Tongue (tissue), 1 donor: ENCODE measurements at regions not wholly inside any gene's neighbourhood (a gene's known extent, or its start where the extent isn't known, plus 50 kb on each side); places are given as distances from the start of the nearest gene placed in this dataset.
"Not testable (repeated sequence)": the region's sequence is repeated elsewhere in the genome, so short reads cannot be mapped to it uniquely, and the experiment has no call there.

ENCODE experiments used
- DNase-seq: peaks from one replicate; pipeline ENCODE4 v3.0.0-alpha.2; 2015

DNA sequence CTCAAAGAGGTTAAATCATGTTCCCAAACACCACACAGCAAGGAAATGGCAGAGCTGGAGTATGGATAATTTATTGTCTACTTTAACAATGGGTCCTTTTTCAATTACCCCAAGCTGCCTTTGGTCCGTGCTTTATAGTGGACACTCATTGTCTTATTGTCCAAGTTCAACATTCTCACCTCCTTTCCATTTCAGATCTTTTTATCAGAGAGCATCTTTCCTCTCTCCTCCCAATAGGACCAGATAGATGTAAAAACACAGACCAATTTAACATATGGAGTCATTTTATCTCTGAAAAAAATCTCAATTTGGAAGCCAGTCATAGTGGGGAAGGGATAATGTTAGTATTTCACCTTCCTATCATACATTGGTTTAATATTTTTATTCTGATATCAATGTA, 83.5 kb upstream of the WAC start:
- no peak for DNase-seq

DNA sequence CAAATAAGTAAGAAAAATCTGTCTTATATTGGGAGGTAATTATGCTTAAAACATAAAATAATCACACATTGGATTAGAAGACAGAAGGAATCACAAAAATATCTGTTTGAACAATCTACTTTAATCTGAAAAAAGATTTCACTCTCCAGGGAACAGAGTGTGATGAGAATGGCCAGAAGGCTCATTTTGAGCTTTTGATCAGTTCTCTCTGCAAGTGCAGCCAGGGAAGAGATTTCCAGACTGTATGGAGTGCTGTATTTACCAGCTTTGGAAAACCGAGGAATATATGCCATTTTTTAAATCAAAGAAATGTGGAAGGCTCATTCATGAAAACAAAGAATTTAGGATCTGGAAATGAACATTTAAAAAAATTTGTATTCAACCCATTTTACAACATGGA, 83.0 kb upstream of the WAC start:
- DNase-seq: no peak

- DNase-seq: no peak
Measured at GRCh38 chr10:28453926-28454325, 79.0 kb upstream of the WAC start.

- DNase-seq: no peak
Measured at GRCh38 chr10:28457110-28457509, 75.8 kb upstream of the WAC start.

- DNase-seq: not testable (repeated sequence)
Measured at GRCh38 chr10:28457873-28458272, 75.0 kb upstream of the WAC start.

- no peak for DNase-seq
Measured at GRCh38 chr10:28459453-28460144, 73.3 kb upstream of the WAC start.

GRCh38 chr10:28463141-28463540, 69.8 kb upstream of the WAC start:
- DNase-seq: no peak

GRCh38 chr10:28463676-28464395, 69.1 kb upstream of the WAC start:
- DNase-seq: no peak

- no peak for DNase-seq
Measured at GRCh38 chr10:28467615-28468014, 65.3 kb upstream of the WAC start.

DNA sequence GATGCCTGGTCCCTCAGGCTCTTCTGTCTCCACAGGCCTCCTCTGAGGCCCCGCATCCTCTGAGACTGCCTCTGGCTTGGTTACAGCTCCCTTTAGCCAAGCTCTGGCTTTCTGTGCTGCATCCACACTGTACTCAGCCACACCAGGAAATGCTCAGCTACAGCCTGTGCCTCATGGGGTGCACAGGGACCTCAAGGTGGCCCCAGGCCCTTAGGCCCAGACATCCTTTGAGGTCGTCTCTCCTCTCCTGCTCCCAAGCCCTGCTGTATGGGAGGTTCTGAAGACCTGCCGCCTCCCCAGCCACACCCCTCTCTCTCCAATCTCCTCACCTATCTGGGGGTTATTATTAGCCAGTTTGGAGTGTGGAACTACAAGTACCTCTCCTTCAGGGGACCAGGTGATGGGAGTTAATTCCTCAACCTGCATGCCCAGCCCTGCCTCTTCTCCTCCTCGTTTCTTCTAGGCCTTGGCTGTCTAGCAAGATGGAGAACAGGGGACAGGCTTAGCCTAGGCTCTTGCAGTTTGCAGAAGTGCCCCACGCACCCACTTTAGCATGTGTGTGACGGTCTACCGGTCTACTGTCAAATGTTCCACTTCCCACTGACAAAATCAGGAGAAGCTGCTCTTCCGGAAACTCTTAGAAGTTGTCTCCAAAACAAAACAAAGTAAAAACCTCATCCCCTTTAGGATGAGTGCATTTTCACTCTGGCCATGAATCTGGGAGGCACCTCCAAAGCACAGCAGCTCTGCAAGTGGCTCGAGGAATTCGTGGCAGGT, 64.0 kb upstream of the WAC start:
- DNase-seq: no peak

DNA sequence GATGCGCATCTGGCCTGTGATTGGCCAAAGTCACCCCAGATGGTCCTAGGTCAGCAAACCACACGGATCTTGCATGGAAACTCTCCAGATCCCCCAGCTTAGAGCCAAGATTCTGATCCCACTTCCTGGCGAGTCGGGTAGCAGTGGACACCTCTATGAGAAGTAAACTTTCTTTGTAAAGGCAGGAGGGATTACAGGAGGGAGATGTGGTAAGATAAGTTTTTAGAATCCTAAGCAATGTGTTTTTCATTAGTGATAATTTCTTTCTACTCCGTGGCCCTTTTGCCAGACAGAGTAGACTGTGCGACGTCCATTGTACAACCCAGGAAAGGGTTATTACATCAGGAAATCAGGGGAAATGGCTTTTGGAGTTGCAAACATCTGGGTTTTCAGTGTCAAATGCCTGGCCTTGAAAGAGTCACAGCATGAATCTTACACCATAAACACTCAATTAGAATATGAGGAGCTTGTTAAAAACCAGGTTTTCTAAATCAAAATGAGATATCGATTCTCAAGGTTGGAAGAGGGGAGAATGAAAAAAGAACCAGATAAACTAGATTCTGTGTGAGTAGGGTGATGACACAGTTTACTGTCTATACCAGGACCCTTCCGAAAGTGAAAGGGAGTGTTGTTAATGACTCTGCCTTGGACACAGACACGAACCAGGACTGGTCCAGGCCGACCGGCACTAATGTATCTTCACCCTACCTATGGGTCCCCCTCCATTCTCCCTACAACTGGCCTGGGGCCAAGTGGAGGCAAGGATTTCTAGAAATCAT, 61.9 kb upstream of the WAC start:
- no peak for DNase-seq

GRCh38 chr10:28471652-28472050, 61.3 kb upstream of the WAC start:
- DNase-seq: no peak

DNA sequence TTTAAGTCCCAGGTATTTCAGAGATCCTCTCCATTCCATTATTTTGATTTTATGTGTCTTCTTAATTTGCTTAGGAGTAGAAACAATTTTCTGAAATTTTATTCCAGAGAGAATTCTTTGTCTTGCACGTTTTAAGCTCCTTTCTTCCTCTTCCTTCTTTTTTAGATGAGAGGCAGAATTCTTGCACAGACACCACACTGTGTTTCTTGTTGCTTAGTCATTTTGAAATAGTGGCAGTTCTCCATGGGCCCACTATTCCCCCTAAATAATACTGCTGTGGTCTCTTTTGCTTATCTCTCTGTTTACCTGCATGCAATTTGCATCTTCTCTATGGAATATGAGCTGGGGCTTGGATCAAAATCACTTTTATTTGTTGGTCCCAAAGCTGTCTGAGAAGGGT, 54.3 kb upstream of the WAC start:
- DNase-seq: no peak

DNA sequence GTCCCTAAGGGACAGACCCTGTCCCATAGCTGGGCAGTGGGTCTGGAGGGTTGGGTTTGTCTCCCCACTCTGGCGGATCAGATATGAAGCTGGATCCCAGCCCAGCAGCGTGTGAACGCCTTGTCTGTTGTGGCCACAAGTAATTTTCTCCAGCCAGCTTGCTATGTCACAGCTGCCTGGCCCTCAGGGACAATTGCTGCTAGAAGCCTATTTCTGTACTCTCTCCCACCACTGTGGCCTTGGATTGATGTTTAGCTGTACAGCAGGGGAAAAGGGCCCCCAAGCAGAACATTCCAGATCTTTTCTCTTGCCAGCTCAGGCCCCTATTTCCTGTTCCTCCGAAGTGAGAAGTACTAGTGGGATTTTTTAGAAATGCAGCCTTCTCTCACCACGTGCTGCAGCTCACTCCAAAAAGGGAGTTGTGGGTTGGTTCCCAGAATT, 53.5 kb upstream of the WAC start:
- peak; percentile 77 for DNase-seq

- no peak for DNase-seq
Measured at GRCh38 chr10:28479927-28480627, 52.8 kb upstream of the WAC start.

DNA sequence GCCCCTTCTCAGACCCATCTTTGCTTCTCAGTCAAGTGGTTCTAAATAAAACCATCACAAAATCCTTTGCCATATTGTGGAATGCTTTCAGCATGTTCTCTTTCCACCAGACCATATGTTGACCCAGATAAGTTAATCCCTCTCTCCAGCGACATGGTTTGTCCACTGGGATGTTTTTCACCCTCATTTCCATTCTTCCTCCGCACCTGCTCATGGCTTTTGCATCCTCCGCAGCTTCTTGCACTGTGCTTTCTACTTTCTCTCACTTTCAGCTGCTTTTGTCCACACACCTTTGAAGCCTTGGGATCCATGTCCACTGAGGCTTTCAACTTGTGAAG, 52.3 kb upstream of the WAC start:
- no peak for DNase-seq

- not testable (repeated sequence) for DNase-seq
Measured at GRCh38 chr10:28481346-28481745, 51.6 kb upstream of the WAC start.

DNA sequence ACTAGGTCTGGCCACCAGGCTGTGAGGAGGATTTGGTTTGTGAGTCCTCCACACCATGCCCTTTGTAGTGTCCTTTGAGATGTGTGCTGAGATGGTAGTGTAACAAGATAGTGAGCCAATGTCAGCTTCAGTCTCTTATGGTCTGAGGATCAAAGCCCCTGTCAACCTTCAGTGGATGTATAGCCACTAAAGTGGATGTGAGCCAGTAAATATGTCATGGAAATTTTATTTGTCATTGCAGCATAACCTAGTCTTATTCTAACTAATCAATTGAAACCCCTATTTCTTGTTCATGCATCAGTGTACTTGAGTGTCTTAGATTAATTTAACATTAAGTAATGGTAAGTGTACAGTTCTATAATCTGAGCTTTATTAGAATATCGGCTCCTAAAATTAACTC, 51.0 kb upstream of the WAC start:
- no peak for DNase-seq
